LNCAP (cell line): ENCODE measurements at regions not wholly inside any gene's neighbourhood (a gene's known extent, or its start where the extent isn't known, plus 50 kb on each side); places are given as distances from the start of the nearest gene placed in this dataset.

Experiments
- TF ChIP-seq, protein P1 (sequence below): fragments of 450-650 bp; IDR thresholded peaks from 2 replicates; pipeline ENCODE4 v1.5.1; 2017; ENCODE audit warnings: mild to moderate bottlenecking

DNA sequence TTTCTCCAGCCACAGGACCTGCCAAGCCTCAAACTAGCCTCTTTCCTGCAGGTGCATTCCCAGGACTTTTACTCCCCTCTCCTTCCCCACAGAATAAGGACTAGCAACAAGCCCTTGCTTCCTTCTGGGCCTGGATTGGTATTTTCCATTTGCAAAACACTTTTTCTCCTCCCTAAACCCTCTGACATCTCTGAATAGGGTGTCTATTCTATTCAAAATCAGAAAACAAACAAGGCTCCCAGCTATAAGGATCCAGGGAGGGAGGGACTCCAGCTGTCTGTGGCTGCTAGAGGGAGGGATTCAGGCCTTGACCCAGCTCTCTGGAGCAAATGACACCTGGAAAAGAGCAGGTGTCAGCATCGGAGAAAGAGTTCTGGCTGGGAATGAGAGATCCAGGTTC, 168.5 kb upstream of the BDNF start:
- TF ChIP-seq, protein P1, sequence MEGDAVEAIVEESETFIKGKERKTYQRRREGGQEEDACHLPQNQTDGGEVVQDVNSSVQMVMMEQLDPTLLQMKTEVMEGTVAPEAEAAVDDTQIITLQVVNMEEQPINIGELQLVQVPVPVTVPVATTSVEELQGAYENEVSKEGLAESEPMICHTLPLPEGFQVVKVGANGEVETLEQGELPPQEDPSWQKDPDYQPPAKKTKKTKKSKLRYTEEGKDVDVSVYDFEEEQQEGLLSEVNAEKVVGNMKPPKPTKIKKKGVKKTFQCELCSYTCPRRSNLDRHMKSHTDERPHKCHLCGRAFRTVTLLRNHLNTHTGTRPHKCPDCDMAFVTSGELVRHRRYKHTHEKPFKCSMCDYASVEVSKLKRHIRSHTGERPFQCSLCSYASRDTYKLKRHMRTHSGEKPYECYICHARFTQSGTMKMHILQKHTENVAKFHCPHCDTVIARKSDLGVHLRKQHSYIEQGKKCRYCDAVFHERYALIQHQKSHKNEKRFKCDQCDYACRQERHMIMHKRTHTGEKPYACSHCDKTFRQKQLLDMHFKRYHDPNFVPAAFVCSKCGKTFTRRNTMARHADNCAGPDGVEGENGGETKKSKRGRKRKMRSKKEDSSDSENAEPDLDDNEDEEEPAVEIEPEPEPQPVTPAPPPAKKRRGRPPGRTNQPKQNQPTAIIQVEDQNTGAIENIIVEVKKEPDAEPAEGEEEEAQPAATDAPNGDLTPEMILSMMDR: no peak

- TF ChIP-seq, protein P1: no peak
These were observed 168.0 kb upstream of the BDNF start for GRCh38 chr11:27868226-27868625.

DNA sequence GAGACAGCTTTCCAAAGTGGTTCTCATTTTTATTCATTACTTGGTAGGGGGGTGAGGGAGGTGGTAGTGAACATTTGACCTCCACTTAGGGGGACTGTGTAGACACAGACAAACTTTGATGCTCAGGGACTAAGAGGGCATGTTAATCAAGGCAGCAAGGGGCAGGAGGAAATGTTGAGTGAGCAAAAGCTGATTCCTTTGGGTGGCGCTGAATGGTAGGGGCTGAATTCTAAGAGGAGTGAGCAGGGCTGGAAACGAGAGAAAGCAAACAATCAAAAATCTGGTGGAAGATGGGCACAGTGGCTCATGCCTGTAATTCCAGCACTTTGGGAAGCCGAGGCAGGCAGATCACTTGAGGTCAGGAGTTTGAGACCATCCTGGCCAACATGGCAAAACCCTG, 164.8 kb upstream of the BDNF start:
- TF ChIP-seq, protein P1: no peak

- TF ChIP-seq, protein P1: no peak
These were observed 164.4 kb upstream of the BDNF start for GRCh38 chr11:27864611-27865010.

- TF ChIP-seq, protein P1: no peak
These were observed 163.8 kb upstream of the BDNF start for GRCh38 chr11:27864091-27864491.

GRCh38 chr11:27863637-27864036, 163.4 kb upstream of the BDNF start:
- TF ChIP-seq, protein P1: no peak

- TF ChIP-seq, protein P1: no peak
These were observed 161.6 kb upstream of the BDNF start for GRCh38 chr11:27861706-27862430.

GRCh38 chr11:27860811-27861210, 160.6 kb upstream of the BDNF start:
- TF ChIP-seq, protein P1: no peak
